HG02852 (cell line): ENCODE measurements at regions not wholly inside any gene's neighbourhood (a gene's known extent, or its start where the extent isn't known, plus 50 kb on each side); places are given as distances from the start of the nearest gene placed in this dataset.
"Not testable (repeated sequence)": the region's sequence is repeated elsewhere in the genome, so short reads cannot be mapped to it uniquely, and the experiment has no call there.

Experiments
- ATAC-seq: cut with Tn5 transposase; IDR thresholded peaks from one replicate; pipeline ENCODE4 v1.9.1; 2021; ENCODE audit warnings: mild to moderate bottlenecking, moderate library complexity; ENCODE audit not compliant: unreplicated experiment

- no peak for ATAC-seq
These were observed 517.8 kb upstream of the SLITRK5 start for GRCh38 chr13:87153371-87153770.

GRCh38 chr13:87166348-87166747 is 504.8 kb upstream of the SLITRK5 start:
- no peak for ATAC-seq

GRCh38 chr13:87168390-87168789 is 502.8 kb upstream of the SLITRK5 start:
- ATAC-seq: no peak

- no peak for ATAC-seq
These were observed 501.8 kb upstream of the SLITRK5 start for GRCh38 chr13:87169337-87169736.

GRCh38 chr13:87172166-87172835 is 498.9 kb upstream of the SLITRK5 start:
- no peak for ATAC-seq

- not testable (repeated sequence) for ATAC-seq
These were observed 486.0 kb upstream of the SLITRK5 start for GRCh38 chr13:87185138-87185537.

GRCh38 chr13:87186647-87187046 is 484.5 kb upstream of the SLITRK5 start:
- not testable (repeated sequence) for ATAC-seq

GRCh38 chr13:87191485-87191884 is 479.7 kb upstream of the SLITRK5 start:
- ATAC-seq: not testable (repeated sequence)

- no peak for ATAC-seq
These were observed 472.8 kb upstream of the SLITRK5 start for GRCh38 chr13:87198371-87198770.

- no peak for ATAC-seq
These were observed 464.5 kb upstream of the SLITRK5 start for GRCh38 chr13:87206708-87207107.

- ATAC-seq: no peak
These were observed 463.7 kb upstream of the SLITRK5 start for GRCh38 chr13:87207280-87208003.

GRCh38 chr13:87208636-87209035 is 462.5 kb upstream of the SLITRK5 start:
- ATAC-seq: no peak

GRCh38 chr13:87234981-87235380 is 436.2 kb upstream of the SLITRK5 start:
- ATAC-seq: no peak

- no peak for ATAC-seq
These were observed 435.6 kb upstream of the SLITRK5 start for GRCh38 chr13:87235621-87236020.

GRCh38 chr13:87244256-87244890 is 426.8 kb upstream of the SLITRK5 start:
- ATAC-seq: no peak

GRCh38 chr13:87249847-87250246 is 421.3 kb upstream of the SLITRK5 start:
- ATAC-seq: not testable (repeated sequence)

- ATAC-seq: no peak
These were observed 415.8 kb upstream of the SLITRK5 start for GRCh38 chr13:87255394-87255793.

- no peak for ATAC-seq
These were observed 411.6 kb upstream of the SLITRK5 start for GRCh38 chr13:87259479-87260083.

GRCh38 chr13:87274209-87274819 is 396.9 kb upstream of the SLITRK5 start:
- ATAC-seq: peak; percentile 51

- ATAC-seq: no peak
These were observed 391.0 kb upstream of the SLITRK5 start for GRCh38 chr13:87280139-87280538.

- no peak for ATAC-seq
These were observed 383.4 kb upstream of the SLITRK5 start for GRCh38 chr13:87287721-87288120.
